ENCODE measurements at regions not wholly inside any gene's neighbourhood (a gene's known extent, or its start where the extent isn't known, plus 50 kb on each side); places are given as distances from the start of the nearest gene placed in this dataset.

DNA sequence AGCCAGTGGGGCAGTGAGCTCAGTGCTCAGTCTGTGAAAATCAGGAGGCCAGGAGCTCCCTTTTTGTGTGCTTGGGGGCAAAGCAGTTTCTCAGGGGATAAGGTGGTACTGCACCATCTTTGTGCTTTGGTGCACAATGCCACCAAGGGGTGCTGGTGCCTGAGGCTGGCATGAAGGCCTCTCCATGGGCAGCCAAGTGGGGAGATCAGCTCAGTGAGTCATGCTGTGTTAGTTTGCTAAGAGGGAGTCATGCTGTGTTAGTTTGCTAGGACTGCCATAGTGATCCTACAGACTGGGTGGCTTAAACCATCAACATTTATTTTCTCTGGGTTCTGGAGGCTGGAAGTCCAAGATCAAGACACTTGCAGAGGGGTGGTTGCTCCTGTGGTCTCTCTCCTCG is 428.1 kb downstream of the PRDM2 start:
- H3K27ac ChIP-seq (ENCODE audit: low read length in 2 of 2): no peak overlapping the region
- Mint-ChIP-seq H3K4me1 (no peaks in the 10 kb centered on the region), H3K9me3 (ENCODE audit: insufficient read depth) (no peaks in the 10 kb centered on the region), H3K4me3 (no peak overlapping the region), H3K27ac (no peak overlapping the region), H3K27me3 (peaks cover 16% of the 10 kb centered on the region)
- no peaks in the 10 kb centered on the region for H3K27me3 ChIP-seq (replicated peaks in 1 of 4; ENCODE audit: control extremely low read depth in 1 of 4, control insufficient read depth in 3 of 4, insufficient read depth in 4 of 4, low read length in 3 of 4)
- H4K20me1 ChIP-seq (ENCODE audit: control insufficient read depth, insufficient read depth, low read length, poor library complexity, severe bottlenecking): no peaks in the 10 kb centered on the region
- ChIA-PET CTCF (no interaction called here), POLR2A (no interaction called here)
- WGBS (ENCODE audit: insufficient coverage): 86% methylated on average over 1 of the region's 1 CpG
- no peak overlapping the region for H3K4me2 ChIP-seq (replicated peaks; ENCODE audit: low read depth, low read length, poor library complexity, severe bottlenecking)
- no peaks in the 10 kb centered on the region for H3K36me3 ChIP-seq (replicated peaks in 1 of 2; ENCODE audit: control extremely low read depth in 1 of 2, control insufficient read depth in 1 of 2, extremely low read depth in 1 of 2, insufficient read depth in 2 of 2, low read length in 1 of 2)
- ATAC-seq (ENCODE audit: low read depth) (no peak), DNase-seq (no peak)
- no peak overlapping the region for H3K4me3 ChIP-seq (ENCODE audit: control extremely low read depth in 1 of 5, extremely low read depth in 1 of 5, insufficient read depth in 1 of 5, low read depth in 2 of 5, low read length in 4 of 5)
- H3K9me3 ChIP-seq (ENCODE audit: control extremely low read depth in 1 of 3, control insufficient read depth in 2 of 3, insufficient read depth in 1 of 3, low read length in 2 of 3): no peaks in the 10 kb centered on the region
- no peak overlapping the region for H3K9ac ChIP-seq (ENCODE audit: low read length)
- no peaks in the 10 kb centered on the region for H3K79me2 ChIP-seq (ENCODE audit: control insufficient read depth, insufficient read depth, low read length)
- TF ChIP-seq, protein P1, sequence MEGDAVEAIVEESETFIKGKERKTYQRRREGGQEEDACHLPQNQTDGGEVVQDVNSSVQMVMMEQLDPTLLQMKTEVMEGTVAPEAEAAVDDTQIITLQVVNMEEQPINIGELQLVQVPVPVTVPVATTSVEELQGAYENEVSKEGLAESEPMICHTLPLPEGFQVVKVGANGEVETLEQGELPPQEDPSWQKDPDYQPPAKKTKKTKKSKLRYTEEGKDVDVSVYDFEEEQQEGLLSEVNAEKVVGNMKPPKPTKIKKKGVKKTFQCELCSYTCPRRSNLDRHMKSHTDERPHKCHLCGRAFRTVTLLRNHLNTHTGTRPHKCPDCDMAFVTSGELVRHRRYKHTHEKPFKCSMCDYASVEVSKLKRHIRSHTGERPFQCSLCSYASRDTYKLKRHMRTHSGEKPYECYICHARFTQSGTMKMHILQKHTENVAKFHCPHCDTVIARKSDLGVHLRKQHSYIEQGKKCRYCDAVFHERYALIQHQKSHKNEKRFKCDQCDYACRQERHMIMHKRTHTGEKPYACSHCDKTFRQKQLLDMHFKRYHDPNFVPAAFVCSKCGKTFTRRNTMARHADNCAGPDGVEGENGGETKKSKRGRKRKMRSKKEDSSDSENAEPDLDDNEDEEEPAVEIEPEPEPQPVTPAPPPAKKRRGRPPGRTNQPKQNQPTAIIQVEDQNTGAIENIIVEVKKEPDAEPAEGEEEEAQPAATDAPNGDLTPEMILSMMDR (IDR thresholded peaks at IDR 0.05): no peak
- no peak for TF ChIP-seq EZH2 (IDR thresholded peaks at IDR 0.05; ENCODE audit: borderline replicate concordance, insufficient read depth, low read depth, low read length, poor library complexity, severe bottlenecking)
- intact Hi-C loops (cut with micrococcal nuclease): no loop called here
- H3K4me1 ChIP-seq (ENCODE audit: control insufficient read depth in 2 of 2, insufficient read depth in 2 of 2, low read length in 2 of 2): no peaks in the 10 kb centered on the region
- no peak overlapping the region for H2AFZ ChIP-seq (ENCODE audit: insufficient read depth, low read depth, low read length, poor library complexity, severe bottlenecking)

- Histone ChIP-seq H3K27me3 (replicated peaks in 1 of 4; ENCODE audit: control extremely low read depth in 1 of 4, control insufficient read depth in 3 of 4, insufficient read depth in 4 of 4, low read length in 3 of 4) (no peaks in the 10 kb centered on the region), H3K9me3 (ENCODE audit: control extremely low read depth in 1 of 3, control insufficient read depth in 2 of 3, insufficient read depth in 1 of 3, low read length in 2 of 3) (no peaks in the 10 kb centered on the region), H4K20me1 (ENCODE audit: control insufficient read depth, insufficient read depth, low read length, poor library complexity, severe bottlenecking) (no peaks in the 10 kb centered on the region), H3K4me1 (ENCODE audit: control insufficient read depth in 2 of 2, insufficient read depth in 2 of 2, low read length in 2 of 2) (no peaks in the 10 kb centered on the region), H3K36me3 (replicated peaks in 1 of 2; ENCODE audit: control extremely low read depth in 1 of 2, control insufficient read depth in 1 of 2, extremely low read depth in 1 of 2, insufficient read depth in 2 of 2, low read length in 1 of 2) (no peaks in the 10 kb centered on the region), H3K79me2 (ENCODE audit: control insufficient read depth, insufficient read depth, low read length) (no peaks in the 10 kb centered on the region), H3K9ac (ENCODE audit: low read length) (no peak overlapping the region), H3K4me2 (replicated peaks; ENCODE audit: low read depth, low read length, poor library complexity, severe bottlenecking) (no peak overlapping the region), H2AFZ (ENCODE audit: insufficient read depth, low read depth, low read length, poor library complexity, severe bottlenecking) (no peak overlapping the region), H3K27ac (ENCODE audit: low read length in 2 of 2) (no peak overlapping the region), H3K4me3 (ENCODE audit: control extremely low read depth in 1 of 5, extremely low read depth in 1 of 5, insufficient read depth in 1 of 5, low read depth in 2 of 5, low read length in 4 of 5) (no peak overlapping the region)
- no peak for ATAC-seq (ENCODE audit: low read depth)
- no peak for DNase-seq
- intact Hi-C loops (cut with micrococcal nuclease): no loop called here
- ChIA-PET CTCF (no interaction called here), POLR2A (no interaction called here)
- H3K4me3 Mint-ChIP-seq: no peak overlapping the region
- H3K27me3 Mint-ChIP-seq: peaks cover 13% of the 10 kb centered on the region
- no peaks in the 10 kb centered on the region for H3K9me3 Mint-ChIP-seq (ENCODE audit: insufficient read depth)
- TF ChIP-seq EZH2 (IDR thresholded peaks at IDR 0.05; ENCODE audit: borderline replicate concordance, insufficient read depth, low read depth, low read length, poor library complexity, severe bottlenecking): no peak
- TF ChIP-seq, protein P1 (IDR thresholded peaks at IDR 0.05): no peak
- no peak overlapping the region for H3K27ac Mint-ChIP-seq
- H3K4me1 Mint-ChIP-seq: no peaks in the 10 kb centered on the region
- 100% methylated on average over 2 of the region's 2 CpGs for WGBS (ENCODE audit: insufficient coverage)
Observed at GRCh38 chr1:14129009-14129408, 429.0 kb downstream of the PRDM2 start.

Data from B cell (primary cell).